SK-N-SH (cell line): ENCODE measurements at regions not wholly inside any gene's neighbourhood (a gene's known extent, or its start where the extent isn't known, plus 50 kb on each side); places are given as distances from the start of the nearest gene placed in this dataset.

Experiments used
- EP300 ChIP-seq, 2 experiments: IDR thresholded peaks; 2 replicates each; pipeline versions ENCODE4 v1.4.0 to v1.6.1; 2012; ENCODE audit warnings: borderline replicate concordance in 1 of 2, low read depth in 1 of 2, low read length in 1 of 2
- EZH2phosphoT487 ChIP-seq: fragments of 200-600 bp; sonication (generic); IDR thresholded peaks from 2 replicates; pipeline ENCODE4 v1.6.1; 2017; ENCODE audit warnings: low read depth, mixed run types, mild to moderate bottlenecking, antibody characterized with exemption, moderate library complexity, borderline replicate concordance
- FOSL2 ChIP-seq: IDR thresholded peaks from 2 replicates; pipeline ENCODE4 v1.4.0; 2012; ENCODE audit warnings: low read depth, mild to moderate bottlenecking, moderate library complexity, borderline replicate concordance
- MXI1 ChIP-seq: IDR thresholded peaks from 2 replicates; pipeline ENCODE4 v1.6.1; 2012; ENCODE audit warnings: mild to moderate bottlenecking, low read depth, low read length, improper control_type of control experiment
- POLR2AphosphoS5 ChIP-seq: IDR thresholded peaks from 2 replicates; pipeline ENCODE4 v1.6.1; 2012; ENCODE audit warnings: low read depth, low read length
- RXRA ChIP-seq: IDR thresholded peaks from 2 replicates; pipeline ENCODE4 v1.4.0; 2012; ENCODE audit warnings: low read depth, mild to moderate bottlenecking, borderline replicate concordance
- SIN3A ChIP-seq: IDR thresholded peaks from 2 replicates; pipeline ENCODE4 v1.6.1; 2012; ENCODE audit warnings: low read depth, mild to moderate bottlenecking, low read length, moderate library complexity, borderline replicate concordance
- TF ChIP-seq, protein P1 (sequence below): fragments of 200-600 bp; sonication (generic); IDR thresholded peaks from 2 replicates; pipeline ENCODE4 v1.6.1; 2017; ENCODE audit warnings: antibody characterized with exemption, mild to moderate bottlenecking, moderate library complexity
- TF ChIP-seq, protein P2 (sequence below): IDR thresholded peaks from 2 replicates; pipeline ENCODE4 v1.4.0; 2012; ENCODE audit warnings: low read depth, borderline replicate concordance
- TF ChIP-seq, protein P3 (sequence below): fragments of 150-350 bp; IDR thresholded peaks from 2 replicates; pipeline ENCODE4 v1.6.1; 2017; ENCODE audit warnings: antibody characterized with exemption, low read length, low read depth, borderline replicate concordance
- TF ChIP-seq, protein P4 (sequence below): IDR thresholded peaks from 2 replicates; pipeline ENCODE4 v1.6.1; 2012; ENCODE audit warnings: mild to moderate bottlenecking, low read depth, low read length, moderate library complexity
- TF ChIP-seq, protein P5 (sequence below): IDR thresholded peaks from 2 replicates; pipeline ENCODE4 v1.4.0; 2012; ENCODE audit warnings: low read depth

DNA sequence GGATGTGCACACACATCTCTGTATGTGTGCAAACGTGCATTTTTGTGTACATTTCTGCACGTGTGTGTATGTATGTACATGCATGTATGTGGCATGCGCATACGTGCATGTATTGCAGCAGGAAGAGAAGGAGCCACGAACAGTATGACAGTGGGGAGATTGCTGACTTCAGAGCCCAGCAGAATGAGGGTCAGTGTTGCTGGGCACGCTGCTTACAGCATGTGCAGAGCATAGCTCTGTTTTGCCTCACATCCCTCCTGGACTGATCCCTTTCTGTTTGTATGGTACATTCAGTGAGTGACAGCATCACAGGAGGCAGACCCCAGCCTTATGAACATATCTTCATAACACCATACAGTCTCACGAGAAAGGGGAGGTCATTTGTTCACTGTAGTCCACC lies 934.0 kb upstream of the EEF2KMT start:
- TF ChIP-seq, protein P1, sequence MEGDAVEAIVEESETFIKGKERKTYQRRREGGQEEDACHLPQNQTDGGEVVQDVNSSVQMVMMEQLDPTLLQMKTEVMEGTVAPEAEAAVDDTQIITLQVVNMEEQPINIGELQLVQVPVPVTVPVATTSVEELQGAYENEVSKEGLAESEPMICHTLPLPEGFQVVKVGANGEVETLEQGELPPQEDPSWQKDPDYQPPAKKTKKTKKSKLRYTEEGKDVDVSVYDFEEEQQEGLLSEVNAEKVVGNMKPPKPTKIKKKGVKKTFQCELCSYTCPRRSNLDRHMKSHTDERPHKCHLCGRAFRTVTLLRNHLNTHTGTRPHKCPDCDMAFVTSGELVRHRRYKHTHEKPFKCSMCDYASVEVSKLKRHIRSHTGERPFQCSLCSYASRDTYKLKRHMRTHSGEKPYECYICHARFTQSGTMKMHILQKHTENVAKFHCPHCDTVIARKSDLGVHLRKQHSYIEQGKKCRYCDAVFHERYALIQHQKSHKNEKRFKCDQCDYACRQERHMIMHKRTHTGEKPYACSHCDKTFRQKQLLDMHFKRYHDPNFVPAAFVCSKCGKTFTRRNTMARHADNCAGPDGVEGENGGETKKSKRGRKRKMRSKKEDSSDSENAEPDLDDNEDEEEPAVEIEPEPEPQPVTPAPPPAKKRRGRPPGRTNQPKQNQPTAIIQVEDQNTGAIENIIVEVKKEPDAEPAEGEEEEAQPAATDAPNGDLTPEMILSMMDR: no peak
- TF ChIP-seq EZH2phosphoT487 (no peak), EP300 (IDR thresholded peaks at IDR 0.05; ENCODE audit: borderline replicate concordance in 1 of 2, low read depth in 1 of 2, low read length in 1 of 2) (no peak), SIN3A (no peak), RXRA (no peak), FOSL2 (no peak), POLR2AphosphoS5 (no peak), MXI1 (no peak)
- TF ChIP-seq, protein P2, sequence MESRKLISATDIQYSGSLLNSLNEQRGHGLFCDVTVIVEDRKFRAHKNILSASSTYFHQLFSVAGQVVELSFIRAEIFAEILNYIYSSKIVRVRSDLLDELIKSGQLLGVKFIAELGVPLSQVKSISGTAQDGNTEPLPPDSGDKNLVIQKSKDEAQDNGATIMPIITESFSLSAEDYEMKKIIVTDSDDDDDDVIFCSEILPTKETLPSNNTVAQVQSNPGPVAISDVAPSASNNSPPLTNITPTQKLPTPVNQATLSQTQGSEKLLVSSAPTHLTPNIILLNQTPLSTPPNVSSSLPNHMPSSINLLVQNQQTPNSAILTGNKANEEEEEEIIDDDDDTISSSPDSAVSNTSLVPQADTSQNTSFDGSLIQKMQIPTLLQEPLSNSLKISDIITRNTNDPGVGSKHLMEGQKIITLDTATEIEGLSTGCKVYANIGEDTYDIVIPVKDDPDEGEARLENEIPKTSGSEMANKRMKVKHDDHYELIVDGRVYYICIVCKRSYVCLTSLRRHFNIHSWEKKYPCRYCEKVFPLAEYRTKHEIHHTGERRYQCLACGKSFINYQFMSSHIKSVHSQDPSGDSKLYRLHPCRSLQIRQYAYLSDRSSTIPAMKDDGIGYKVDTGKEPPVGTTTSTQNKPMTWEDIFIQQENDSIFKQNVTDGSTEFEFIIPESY: no peak
- TF ChIP-seq, protein P3, sequence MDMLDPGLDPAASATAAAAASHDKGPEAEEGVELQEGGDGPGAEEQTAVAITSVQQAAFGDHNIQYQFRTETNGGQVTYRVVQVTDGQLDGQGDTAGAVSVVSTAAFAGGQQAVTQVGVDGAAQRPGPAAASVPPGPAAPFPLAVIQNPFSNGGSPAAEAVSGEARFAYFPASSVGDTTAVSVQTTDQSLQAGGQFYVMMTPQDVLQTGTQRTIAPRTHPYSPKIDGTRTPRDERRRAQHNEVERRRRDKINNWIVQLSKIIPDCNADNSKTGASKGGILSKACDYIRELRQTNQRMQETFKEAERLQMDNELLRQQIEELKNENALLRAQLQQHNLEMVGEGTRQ: no peak
- TF ChIP-seq, protein P4, sequence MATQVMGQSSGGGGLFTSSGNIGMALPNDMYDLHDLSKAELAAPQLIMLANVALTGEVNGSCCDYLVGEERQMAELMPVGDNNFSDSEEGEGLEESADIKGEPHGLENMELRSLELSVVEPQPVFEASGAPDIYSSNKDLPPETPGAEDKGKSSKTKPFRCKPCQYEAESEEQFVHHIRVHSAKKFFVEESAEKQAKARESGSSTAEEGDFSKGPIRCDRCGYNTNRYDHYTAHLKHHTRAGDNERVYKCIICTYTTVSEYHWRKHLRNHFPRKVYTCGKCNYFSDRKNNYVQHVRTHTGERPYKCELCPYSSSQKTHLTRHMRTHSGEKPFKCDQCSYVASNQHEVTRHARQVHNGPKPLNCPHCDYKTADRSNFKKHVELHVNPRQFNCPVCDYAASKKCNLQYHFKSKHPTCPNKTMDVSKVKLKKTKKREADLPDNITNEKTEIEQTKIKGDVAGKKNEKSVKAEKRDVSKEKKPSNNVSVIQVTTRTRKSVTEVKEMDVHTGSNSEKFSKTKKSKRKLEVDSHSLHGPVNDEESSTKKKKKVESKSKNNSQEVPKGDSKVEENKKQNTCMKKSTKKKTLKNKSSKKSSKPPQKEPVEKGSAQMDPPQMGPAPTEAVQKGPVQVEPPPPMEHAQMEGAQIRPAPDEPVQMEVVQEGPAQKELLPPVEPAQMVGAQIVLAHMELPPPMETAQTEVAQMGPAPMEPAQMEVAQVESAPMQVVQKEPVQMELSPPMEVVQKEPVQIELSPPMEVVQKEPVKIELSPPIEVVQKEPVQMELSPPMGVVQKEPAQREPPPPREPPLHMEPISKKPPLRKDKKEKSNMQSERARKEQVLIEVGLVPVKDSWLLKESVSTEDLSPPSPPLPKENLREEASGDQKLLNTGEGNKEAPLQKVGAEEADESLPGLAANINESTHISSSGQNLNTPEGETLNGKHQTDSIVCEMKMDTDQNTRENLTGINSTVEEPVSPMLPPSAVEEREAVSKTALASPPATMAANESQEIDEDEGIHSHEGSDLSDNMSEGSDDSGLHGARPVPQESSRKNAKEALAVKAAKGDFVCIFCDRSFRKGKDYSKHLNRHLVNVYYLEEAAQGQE: no peak
- TF ChIP-seq, protein P5, sequence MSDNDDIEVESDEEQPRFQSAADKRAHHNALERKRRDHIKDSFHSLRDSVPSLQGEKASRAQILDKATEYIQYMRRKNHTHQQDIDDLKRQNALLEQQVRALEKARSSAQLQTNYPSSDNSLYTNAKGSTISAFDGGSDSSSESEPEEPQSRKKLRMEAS: no peak
